ENCODE measurements at regions not wholly inside any gene's neighbourhood (a gene's known extent, or its start where the extent isn't known, plus 50 kb on each side); places are given as distances from the start of the nearest gene placed in this dataset.

GRCh38 chr1:61627365-61627764 lies 97.6 kb downstream of the TM2D1 start:
- no peak for DNase-seq

GRCh38 chr1:61626816-61627215 lies 98.1 kb downstream of the TM2D1 start:
- DNase-seq, result no peak

DNA sequence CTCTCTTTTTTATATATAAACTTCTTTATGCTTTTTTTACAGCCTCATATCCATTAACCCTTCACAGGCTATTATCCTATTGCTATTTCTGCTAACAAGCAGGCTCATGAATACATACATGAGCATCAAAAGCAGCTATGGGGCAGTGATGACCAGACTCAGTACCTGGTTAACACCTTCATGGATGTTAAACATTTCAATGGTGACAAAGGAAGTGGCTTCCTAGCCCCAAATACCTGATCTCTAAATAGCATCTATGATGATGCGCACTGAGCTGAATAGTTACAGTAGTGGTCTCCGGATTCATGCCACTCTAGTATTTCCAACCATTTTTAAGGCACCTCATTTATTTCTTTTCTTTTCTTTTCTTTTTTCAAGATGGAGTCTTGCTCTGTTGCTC lies 101.1 kb downstream of the TM2D1 start:
- DNase-seq, result no peak

DNA sequence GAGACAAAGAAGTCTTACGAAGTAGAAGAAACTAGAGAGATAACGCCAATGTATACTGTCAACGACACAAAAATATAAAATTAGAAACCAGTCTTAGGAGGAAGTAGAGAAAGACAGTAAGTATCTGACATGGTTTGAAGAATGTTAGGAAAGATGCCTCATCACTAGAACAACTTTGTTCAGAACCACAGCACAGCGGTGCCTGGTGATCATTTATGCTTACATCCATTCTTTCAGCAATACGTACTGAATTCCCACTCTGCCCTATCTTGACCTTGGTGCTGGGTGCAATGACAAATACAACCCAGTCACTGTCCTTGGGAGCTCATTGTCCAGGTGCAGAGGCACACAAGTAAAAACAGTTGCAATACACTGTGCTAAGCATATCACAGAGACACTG lies 104.4 kb downstream of the TM2D1 start:
- DNase-seq, result no peak

- no peak for DNase-seq
Observed at GRCh38 chr1:61618755-61619154, 106.2 kb downstream of the TM2D1 start.

- DNase-seq, result no peak
Observed at GRCh38 chr1:61618193-61618592, 106.7 kb downstream of the TM2D1 start.

- DNase-seq, result no peak
Observed at GRCh38 chr1:61616830-61617229, 108.1 kb downstream of the TM2D1 start.

DNA sequence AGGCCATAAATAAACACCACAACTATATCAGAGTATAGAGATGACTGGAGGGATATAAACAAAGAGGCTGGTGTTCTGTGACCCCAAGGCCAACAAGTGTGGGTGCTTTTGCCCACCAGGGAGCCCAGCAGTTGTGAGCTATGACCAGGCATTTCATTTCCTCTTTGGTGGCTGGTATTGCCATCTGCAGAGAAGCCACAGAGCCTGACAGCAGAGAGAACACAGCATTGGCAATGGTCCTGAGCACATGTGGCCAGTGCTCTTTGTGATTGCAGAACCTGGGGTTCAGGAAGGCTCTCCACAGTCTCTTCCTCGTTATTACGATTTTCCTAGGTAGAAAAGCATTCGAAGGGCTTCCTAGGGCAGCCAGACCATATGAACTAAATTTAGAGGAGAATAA lies 112.3 kb downstream of the TM2D1 start:
- DNase-seq, result peak; percentile 16

GRCh38 chr1:61609040-61609439 lies 115.9 kb downstream of the TM2D1 start:
- DNase-seq, result no peak

GRCh38 chr1:61607448-61607847 lies 117.5 kb downstream of the TM2D1 start:
- DNase-seq, result no peak

DNA sequence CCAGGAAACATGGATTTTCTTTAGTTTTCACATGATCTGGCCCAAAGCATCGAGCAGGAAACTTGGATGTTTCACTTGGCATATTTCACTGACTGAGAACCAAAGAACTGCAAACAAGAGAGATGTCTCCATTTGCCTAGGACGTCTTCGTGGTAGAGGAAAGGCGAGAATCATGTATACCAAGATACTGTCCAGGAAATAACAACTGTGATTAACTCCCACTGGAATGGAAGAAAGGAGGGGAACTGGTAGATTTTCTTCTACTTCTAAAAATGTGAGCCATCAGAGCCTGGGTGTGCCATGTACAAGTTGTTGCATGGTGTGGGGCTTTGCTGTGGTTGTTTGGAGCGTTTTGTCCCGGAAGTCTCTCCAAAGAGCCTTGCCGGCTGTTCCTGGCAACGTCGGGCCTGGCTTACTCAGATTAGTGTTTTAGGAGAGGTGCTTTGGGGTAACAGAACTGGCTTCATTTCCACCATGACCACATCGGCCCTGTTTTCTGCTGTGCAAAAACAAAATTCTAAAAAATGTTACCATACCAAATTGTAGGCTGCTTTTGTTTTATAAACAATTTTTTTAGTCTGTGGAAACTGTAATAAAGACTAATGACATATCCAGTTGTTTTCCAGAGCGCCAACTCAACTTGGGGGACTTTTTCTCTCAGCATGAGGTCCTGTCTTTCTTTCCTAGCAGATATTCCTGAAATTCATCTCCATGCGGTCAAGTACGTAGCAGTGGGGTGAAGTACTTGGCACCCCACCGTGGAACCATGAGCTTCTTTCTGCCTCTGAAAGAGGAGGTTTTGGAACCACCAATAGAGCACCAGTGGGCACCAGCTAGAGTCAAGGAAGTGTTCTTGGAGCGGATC lies 118.3 kb downstream of the TM2D1 start:
- no peak for DNase-seq

DNA sequence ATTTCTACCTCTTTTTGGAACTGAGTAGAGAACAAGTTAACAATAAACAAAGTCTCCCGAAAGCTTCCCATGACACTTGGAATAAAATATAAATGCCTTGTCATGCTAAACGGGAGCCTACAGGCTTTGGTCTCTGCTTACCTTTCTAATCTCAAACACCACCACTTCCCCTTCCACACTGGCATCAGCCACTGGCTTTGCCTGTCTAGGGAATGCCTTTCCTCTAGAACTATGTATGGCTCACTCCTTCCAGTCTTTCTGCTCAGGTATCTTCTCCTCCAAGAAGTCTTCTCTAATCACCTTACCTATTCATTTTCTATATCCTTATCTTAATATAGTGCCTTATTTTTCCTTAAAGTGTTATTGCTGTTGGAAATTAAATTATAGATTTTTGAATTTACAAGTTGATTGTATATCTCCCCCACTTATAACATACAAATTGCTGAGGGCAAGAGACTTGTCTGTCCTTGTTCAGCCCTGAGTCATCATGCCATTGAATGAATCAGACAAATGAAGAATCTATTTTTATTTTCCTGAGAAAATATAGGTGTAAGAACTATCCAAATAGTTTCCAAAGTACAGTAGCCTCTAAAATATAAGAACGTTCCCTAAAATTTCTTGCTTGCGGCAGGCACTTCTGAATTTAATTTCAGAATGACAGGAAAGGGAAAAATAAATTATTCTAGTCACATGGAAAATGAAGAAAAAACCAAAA lies 119.2 kb downstream of the TM2D1 start:
- no peak for DNase-seq

GRCh38 chr1:61604684-61605083 lies 120.3 kb downstream of the TM2D1 start:
- no peak for DNase-seq

GRCh38 chr1:61604261-61604660 lies 120.7 kb downstream of the TM2D1 start:
- no peak for DNase-seq

DNA sequence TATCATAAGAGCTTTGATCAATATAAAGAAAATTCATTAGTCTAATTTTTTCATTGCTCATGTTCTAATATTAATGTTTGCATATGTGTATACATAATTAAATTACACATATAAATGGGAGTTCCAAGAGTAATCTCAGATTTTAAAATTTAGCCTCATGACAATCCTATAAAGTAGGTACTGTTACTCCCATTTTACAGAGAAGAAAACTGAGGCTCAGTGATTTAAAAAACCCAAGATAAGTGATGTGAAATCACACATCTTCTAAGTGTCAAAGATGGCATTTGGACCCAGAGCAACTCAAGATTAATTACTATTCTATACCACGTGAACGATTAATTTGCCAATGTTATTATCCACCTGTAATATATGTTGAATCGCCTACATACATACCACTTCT lies 122.3 kb downstream of the TM2D1 start:
- no peak for DNase-seq

DNA sequence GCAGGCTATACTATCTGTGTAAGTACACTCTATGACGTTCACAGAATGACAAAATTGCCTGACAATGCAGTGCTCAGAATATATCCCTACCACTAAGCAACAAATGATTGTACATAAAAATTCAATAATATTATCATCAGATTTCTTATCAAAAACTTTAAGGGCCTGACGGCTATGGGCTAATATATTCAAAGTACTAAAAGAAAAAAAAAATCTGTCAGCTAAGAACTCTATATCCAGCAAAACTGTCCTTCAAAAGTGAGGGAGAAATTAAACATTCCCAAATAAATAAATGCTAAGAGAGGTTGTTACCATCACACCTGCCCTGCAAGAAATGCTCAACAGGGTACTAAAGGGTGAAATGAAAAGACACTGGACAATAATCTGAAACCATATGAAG lies 127.3 kb downstream of the TM2D1 start:
- no peak for DNase-seq

DNA sequence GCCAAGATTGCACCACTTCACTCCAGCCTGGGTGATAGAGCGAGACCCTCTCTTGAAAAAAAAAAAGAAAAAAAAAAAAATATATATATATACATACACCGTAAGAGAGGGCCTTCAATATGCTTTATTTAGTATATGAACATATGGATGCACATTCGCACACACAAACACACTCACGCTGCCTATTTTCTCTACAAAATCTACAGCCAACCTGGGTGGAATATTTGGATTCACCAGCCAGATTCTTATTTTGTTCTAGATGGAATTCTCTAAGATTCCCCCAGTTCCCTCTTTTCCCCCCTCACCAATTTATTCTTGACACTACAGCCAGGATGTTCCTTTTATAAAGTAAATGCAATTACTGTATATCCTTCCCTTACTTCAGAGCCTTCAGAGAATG lies 131.6 kb downstream of the TM2D1 start:
- no peak for DNase-seq

- DNase-seq, result no peak
Observed at GRCh38 chr1:61591351-61591750, 133.6 kb downstream of the TM2D1 start.

GRCh38 chr1:61588736-61589672 lies 135.9 kb downstream of the TM2D1 start:
- DNase-seq, result peak; percentile 41

GRCh38 chr1:61585714-61586113 lies 139.2 kb downstream of the TM2D1 start:
- no peak for DNase-seq

DNA sequence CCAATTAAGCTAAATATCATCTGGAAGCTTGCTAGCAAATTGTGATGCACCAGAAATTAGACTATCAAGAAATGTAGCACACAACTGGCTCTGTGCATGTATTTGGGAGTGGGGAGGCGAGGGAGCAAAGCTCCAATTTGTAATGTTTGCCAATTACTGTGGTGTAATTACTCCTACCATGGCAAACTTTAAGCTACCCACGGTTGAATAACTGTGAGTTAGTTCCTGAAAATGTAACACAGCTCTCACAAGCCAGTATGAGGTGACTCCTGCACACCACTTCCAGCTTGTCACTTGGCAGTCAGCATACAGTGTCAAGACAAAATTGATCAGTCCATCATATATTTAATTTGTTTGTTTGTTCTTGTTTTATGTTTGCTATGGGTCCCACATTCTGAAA lies 141.2 kb downstream of the TM2D1 start:
- DNase-seq, result no peak

DNA sequence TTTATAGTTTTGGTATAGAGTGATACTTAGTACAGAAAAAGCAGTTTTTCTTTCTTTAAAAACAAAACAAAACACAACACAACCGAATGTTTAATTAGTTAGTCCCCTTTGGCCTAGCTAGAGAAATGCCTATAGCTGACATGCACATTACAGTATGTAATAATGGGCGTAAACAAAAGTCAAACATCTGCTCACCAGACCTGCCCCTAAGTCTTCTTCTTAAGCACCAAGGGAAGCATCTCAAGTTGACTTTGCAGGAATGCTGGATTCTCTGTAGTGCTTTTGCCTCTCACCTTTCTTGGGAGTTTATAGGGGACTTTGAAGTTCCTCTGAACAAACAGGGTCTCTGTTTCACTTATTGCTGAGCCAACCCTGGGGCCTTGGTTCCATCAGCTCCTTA lies 143.7 kb downstream of the TM2D1 start:
- no peak for DNase-seq

DNA sequence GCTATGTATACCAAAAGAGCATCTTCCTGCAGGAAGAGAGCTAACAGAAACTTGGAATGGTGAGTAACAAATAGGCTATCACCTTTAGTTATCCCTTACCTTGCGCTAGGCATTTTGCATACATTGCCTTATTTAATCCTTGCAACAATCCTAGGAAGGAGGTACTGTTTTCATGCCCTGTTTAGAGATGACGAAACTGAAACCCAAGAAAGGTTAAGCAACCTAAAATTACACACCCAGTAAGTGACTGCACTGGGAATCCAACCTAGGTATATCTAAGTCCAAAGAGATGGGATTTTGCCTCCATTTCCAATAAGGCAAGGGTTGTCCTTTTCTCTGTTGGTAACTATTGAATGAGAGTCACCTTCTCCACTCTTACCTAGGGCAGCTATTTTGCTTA lies 144.5 kb downstream of the TM2D1 start:
- DNase-seq, result no peak
